HepG2 (cell line): ENCODE measurements at regions not wholly inside any gene's neighbourhood (a gene's known extent, or its start where the extent isn't known, plus 50 kb on each side); places are given as distances from the start of the nearest gene placed in this dataset.

Source experiments
- ATAC-seq: fragments of 200-7000 bp; cut with Tn5 transposase; 3 replicates; pipeline ENCODE4 v1.9.1; 2020; ENCODE audit warnings: mild to moderate bottlenecking, moderate library complexity
- BruUV-seq: library from RNA; stranded (reverse); fragments of 400-500 nt; replicated peaks from 2 replicates; lab custom pipeline; 2021; lab: Mats Ljungman, UMichigan
- CTCF ChIA-PET: fragments of 300-600 bp; formaldehyde crosslinking; extraction: SDS; loops from one replicate; lab custom pipeline; 2021; ENCODE audit warnings: low total read pairs, inconsistent platforms, low intra/inter-chr PET ratio; lab: Yijun Ruan, JAX
- POLR2A ChIA-PET: fragments of 350-600 bp; sonication (Branson Sonifier 250); formaldehyde crosslinking; loops from one replicate; lab custom pipeline; 2020; ENCODE audit warnings: antibody characterized with exemption, inconsistent platforms; lab: Yijun Ruan, JAX
- DNase-seq: peaks from one replicate; pipeline ENCODE4 v3.0.0-alpha.2; 2015; ENCODE audit warnings: low spot score
- FAIRE-seq: peaks from 3 replicates; lab custom pipeline; 2011; peaks lifted over from hg19 to GRCh38; lab: Jason Lieb, UNC
- H2AFZ ChIP-seq: one replicate; pipeline ENCODE4 v1.6.1; 2011; ENCODE audit warnings: low read length, inconsistent platforms
- H3K27ac ChIP-seq: fragments of 300-600 bp; 3 replicates; pipeline ENCODE4 v1.8.0; 2011; ENCODE audit warnings: mixed run types, mild to moderate bottlenecking, mixed read lengths, low read length, inconsistent platforms; ENCODE audit not compliant: insufficient read depth; ENCODE audit errors: extremely low read length
- H3K27me3 ChIP-seq, 2 experiments: fragments of 200-600 bp in 1 of 2; 2 replicates in 1 of 2; 3 replicates in 1 of 2; pipeline versions ENCODE4 v1.6.0 to v1.8.0; 2011; ENCODE audit warnings: low read length in 2 of 2, mild to moderate bottlenecking in 2 of 2, moderate library complexity in 2 of 2, inconsistent platforms in 1 of 2; ENCODE audit not compliant: insufficient read depth in 2 of 2, control insufficient read depth in 1 of 2
- H3K36me3 ChIP-seq, 2 experiments: fragments of 200-600 bp in 1 of 2; replicated peaks in 1 of 2; 2 replicates in 1 of 2; 3 replicates in 1 of 2; pipeline versions ENCODE4 v1.5.1 to v1.8.0; 2011; ENCODE audit warnings: low read length in 2 of 2, inconsistent platforms in 1 of 2; ENCODE audit not compliant: insufficient read depth in 2 of 2, control insufficient read depth in 1 of 2
- H3K4me1 ChIP-seq: 2 replicates; pipeline ENCODE4 v1.5.1; 2012; ENCODE audit warnings: low read length, inconsistent platforms; ENCODE audit not compliant: insufficient read depth
- H3K4me2 ChIP-seq: 2 replicates; pipeline ENCODE4 v1.6.0; 2011; ENCODE audit warnings: low read depth, low read length, inconsistent platforms
- H3K4me3 ChIP-seq, 3 experiments: fragments of 200-600 bp in 1 of 3; sonication (generic), shearing (Covaris generic) in 1 of 3; replicated peaks in 1 of 3; 2 replicates each; pipeline ENCODE4 v1.5.1; 2011 to 2016; ENCODE audit warnings: low read length in 3 of 3, inconsistent platforms in 2 of 3, low read depth in 2 of 3, mild to moderate bottlenecking in 2 of 3, control low read depth in 1 of 3, mixed read lengths in 1 of 3; ENCODE audit not compliant: insufficient read depth in 1 of 3
- H3K79me2 ChIP-seq: one replicate; pipeline ENCODE4 v1.6.1; 2011; ENCODE audit warnings: low read length, inconsistent platforms; ENCODE audit not compliant: insufficient read depth
- H3K9ac ChIP-seq: 2 replicates; pipeline ENCODE4 v1.6.0; 2011; ENCODE audit warnings: mild to moderate bottlenecking, low read depth, low read length, inconsistent platforms; ENCODE audit not compliant: insufficient read depth
- H3K9me3 ChIP-seq: 2 replicates; pipeline ENCODE4 v1.5.1; 2012; ENCODE audit warnings: mild to moderate bottlenecking, low read length
- H4K20me1 ChIP-seq: 2 replicates; pipeline ENCODE4 v1.6.0; 2011; ENCODE audit warnings: inconsistent platforms, mild to moderate bottlenecking, low read length, moderate library complexity; ENCODE audit not compliant: insufficient read depth
- ARID2 ChIP-seq: sonication (generic); formaldehyde crosslinking; IDR thresholded peaks from 2 replicates; pipeline ENCODE4 v1.8.1; 2022; ENCODE audit warnings: mild to moderate bottlenecking, missing genetic modification reagents, borderline replicate concordance
- ATAD3A ChIP-seq: sonication (generic); formaldehyde crosslinking; IDR thresholded peaks from 2 replicates; pipeline ENCODE4 v1.4.0; 2020; ENCODE audit warnings: missing genetic modification reagents
- BCL3 ChIP-seq: sonication (generic); formaldehyde crosslinking; IDR thresholded peaks from 2 replicates; pipeline ENCODE4 v1.5.1; 2020; ENCODE audit warnings: mild to moderate bottlenecking, missing genetic modification reagents, moderate library complexity
- BRD4 ChIP-seq: sonication (generic); formaldehyde crosslinking; IDR thresholded peaks from 2 replicates; pipeline ENCODE4 v1.4.0; 2020; ENCODE audit warnings: missing genetic modification reagents
- ERF ChIP-seq: IDR thresholded peaks from 2 replicates; pipeline ENCODE4 v1.6.1; 2018; ENCODE audit warnings: missing biosample characterization, missing genetic modification reagents
- GATA4 ChIP-seq: sonication (generic); IDR thresholded peaks from 2 replicates; pipeline ENCODE4 v1.6.1; 2016; ENCODE audit warnings: antibody characterized with exemption, low read depth, borderline replicate concordance
- GMEB1 ChIP-seq: sonication (generic); formaldehyde crosslinking; IDR thresholded peaks from 2 replicates; pipeline ENCODE4 v1.5.1; 2020; ENCODE audit warnings: missing genetic modification reagents, mild to moderate bottlenecking, borderline replicate concordance
- RARA ChIP-seq: IDR thresholded peaks from 2 replicates; pipeline ENCODE4 v1.6.1; 2016; ENCODE audit warnings: missing genetic modification reagents, missing compliant biosample characterization
- TCF12 ChIP-seq, 2 experiments: fragments of 450-650 bp in 1 of 2; sonication (generic) in 1 of 2; formaldehyde crosslinking in 1 of 2; IDR thresholded peaks; 2 replicates each; pipeline versions ENCODE4 v1.6.1 to v1.8.0; 2017 to 2022; ENCODE audit warnings: antibody characterized with exemption in 1 of 2, mild to moderate bottlenecking in 1 of 2, missing genetic modification reagents in 1 of 2, moderate library complexity in 1 of 2
- ZNF101 ChIP-seq: sonication (generic); formaldehyde crosslinking; IDR thresholded peaks from 2 replicates; pipeline ENCODE4 v1.4.0; 2020; ENCODE audit warnings: mild to moderate bottlenecking, low read depth, missing genetic modification reagents, borderline replicate concordance
- ZNF274 ChIP-seq: sonication (generic); formaldehyde crosslinking; IDR thresholded peaks from 2 replicates; pipeline ENCODE4 v1.5.1; 2020; ENCODE audit warnings: mild to moderate bottlenecking, missing genetic modification reagents
- ZNF646 ChIP-seq: sonication (generic); formaldehyde crosslinking; IDR thresholded peaks from 2 replicates; pipeline ENCODE4 v1.9.0; 2021; ENCODE audit warnings: mild to moderate bottlenecking, missing genetic modification reagents
- ZNF782 ChIP-seq: sonication (generic); formaldehyde crosslinking; IDR thresholded peaks from 2 replicates; pipeline ENCODE4 v1.4.0; 2020; ENCODE audit warnings: missing genetic modification reagents, mild to moderate bottlenecking, borderline replicate concordance
- ZSCAN20 ChIP-seq: sonication (generic); formaldehyde crosslinking; IDR thresholded peaks from 2 replicates; pipeline ENCODE4 v1.4.0; 2020; ENCODE audit warnings: missing genetic modification reagents, mild to moderate bottlenecking, borderline replicate concordance
- WGBS: methylation state at CpG from one replicate; pipeline ENCODE4 v1.1.6; 2017; ENCODE audit warnings: low lambda C conversion rate; 5-methylcytosine and 5-hydroxymethylcytosine counted together
- in situ Hi-C: cut with HindIII; loops from 2 replicates; pipeline ENCODE4 v1.10.0; 2017; ENCODE audit warnings: low pct_unique_long_range_greater_than_20kb; ENCODE audit not compliant: extremely low pct_ligation_motif_present
- intact Hi-C: fragments of 100-400 bp; cut with micrococcal nuclease; formaldehyde crosslinking; loops from one replicate; pipeline ENCODE4 v1.10.0; 2022; ENCODE audit not compliant: unreplicated experiment
- TF ChIP-seq, protein P1 (sequence below): sonication (generic); formaldehyde crosslinking; IDR thresholded peaks from 2 replicates; pipeline ENCODE4 v1.5.0; 2020; ENCODE audit warnings: missing genetic modification reagents, mild to moderate bottlenecking, borderline replicate concordance

- TF ChIP-seq ZNF646 (no peak), GATA4 (no peak), ZNF101 (CRISPR knock-in tag) (no peak)
Observed at GRCh38 chr2:122307763-122308162, 552.3 kb downstream of the TSN start (continued).

GRCh38 chr2:122315306-122315705 is 559.9 kb downstream of the TSN start:
- CTCF ChIA-PET, result no interaction called here
- no peaks in the 10 kb centered on the region for H3K79me2 ChIP-seq
- WGBS, result 18% methylated on average over 5 of the region's 5 CpGs
- no peaks in the 10 kb centered on the region for H3K36me3 ChIP-seq
- FAIRE-seq (no peak), DNase-seq (no peak), ATAC-seq (no peak)
- no peak overlapping the region for H3K27ac ChIP-seq
- no peaks in the 10 kb centered on the region for H4K20me1 ChIP-seq
- no peaks in the 10 kb centered on the region for H3K27me3 ChIP-seq
- POLR2A ChIA-PET, result no interaction called here
- no peaks in the 10 kb centered on the region for H3K4me1 ChIP-seq
- H3K9ac ChIP-seq, result no peak overlapping the region
- no peak overlapping the region for H2AFZ ChIP-seq
- in situ Hi-C loops (no loop called here), intact Hi-C loops (no loop called here)
- BruUV-seq, result no TSS peak
- H3K9me3 ChIP-seq, result no peaks in the 10 kb centered on the region
- H3K4me3 ChIP-seq, result no peak overlapping the region
- H3K4me2 ChIP-seq, result no peak overlapping the region
- TF ChIP-seq ZSCAN20 (CRISPR knock-in tag) (no peak), ARID2 (CRISPR knock-in tag) (no peak), BRD4 (CRISPR knock-in tag) (no peak), ATAD3A (no peak), ERF (CRISPR knock-in tag) (no peak), RARA (no peak), GMEB1 (CRISPR knock-in tag) (no peak), ZNF274 (CRISPR knock-in tag) (no peak), BCL3 (no peak), TCF12 (IDR thresholded peaks at IDR 0.05) (no peak), TCF12 (CRISPR knock-in tag; IDR thresholded peaks at IDR 0.05) (no peak), ZNF782 (CRISPR knock-in tag) (no peak)
- TF ChIP-seq, protein P1, sequence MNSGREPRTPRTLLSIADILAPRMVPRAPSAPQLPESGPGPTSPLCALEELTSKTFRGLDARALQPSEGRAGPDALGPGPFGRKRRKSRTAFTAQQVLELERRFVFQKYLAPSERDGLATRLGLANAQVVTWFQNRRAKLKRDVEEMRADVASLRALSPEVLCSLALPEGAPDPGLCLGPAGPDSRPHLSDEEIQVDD (CRISPR knock-in tag), result no peak
